ENCODE measurements at regions not wholly inside any gene's neighbourhood (a gene's known extent, or its start where the extent isn't known, plus 50 kb on each side); places are given as distances from the start of the nearest gene placed in this dataset.
"Not testable (repeated sequence)": the region's sequence is repeated elsewhere in the genome, so short reads cannot be mapped to it uniquely, and the experiment has no call there.

- no peak for DNase-seq (ENCODE audit: low spot score)
Measured at GRCh38 chr20:12203981-12204380, 286.3 kb downstream of the BTBD3 start.

DNA sequence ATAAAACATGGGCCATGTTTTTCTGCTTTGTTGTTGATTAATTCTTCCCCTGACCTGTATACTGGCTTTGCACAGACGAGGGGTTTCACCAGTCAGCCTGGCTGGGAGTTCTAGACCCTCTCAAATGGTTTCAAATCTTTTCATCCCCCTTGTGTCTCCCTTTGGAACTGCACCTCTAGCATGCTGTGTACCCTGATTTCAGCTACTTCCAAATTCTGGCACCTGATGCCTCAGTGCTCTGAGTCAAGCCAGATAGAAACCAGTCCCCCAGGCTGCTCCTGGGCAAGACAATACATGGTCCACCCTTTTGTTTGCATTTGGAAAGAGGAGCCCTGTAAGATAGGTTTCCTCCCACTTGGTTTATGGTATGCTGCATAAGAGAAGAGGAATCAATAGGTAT, 290.2 kb downstream of the BTBD3 start:
- no peak for DNase-seq (ENCODE audit: low spot score)

DNA sequence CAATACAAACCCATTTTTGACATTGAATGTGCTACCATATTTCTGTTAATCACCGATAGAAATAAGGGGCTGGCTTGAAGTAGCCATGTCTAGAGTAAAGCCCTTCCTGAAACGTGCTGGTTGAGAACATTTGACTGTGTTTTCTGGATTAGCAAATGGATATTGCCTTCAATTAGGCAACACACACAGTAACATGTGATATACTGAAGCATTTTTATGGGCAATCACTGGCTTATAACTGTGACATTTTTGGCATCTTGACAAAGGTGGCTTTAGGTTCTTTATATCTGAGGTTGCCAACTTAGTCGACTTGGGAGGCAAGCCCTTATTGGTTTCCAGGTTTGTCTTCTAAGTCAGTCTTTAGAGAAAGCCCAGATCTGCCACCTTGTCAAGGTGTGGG, 292.9 kb downstream of the BTBD3 start:
- DNase-seq (ENCODE audit: low spot score): no peak

DNA sequence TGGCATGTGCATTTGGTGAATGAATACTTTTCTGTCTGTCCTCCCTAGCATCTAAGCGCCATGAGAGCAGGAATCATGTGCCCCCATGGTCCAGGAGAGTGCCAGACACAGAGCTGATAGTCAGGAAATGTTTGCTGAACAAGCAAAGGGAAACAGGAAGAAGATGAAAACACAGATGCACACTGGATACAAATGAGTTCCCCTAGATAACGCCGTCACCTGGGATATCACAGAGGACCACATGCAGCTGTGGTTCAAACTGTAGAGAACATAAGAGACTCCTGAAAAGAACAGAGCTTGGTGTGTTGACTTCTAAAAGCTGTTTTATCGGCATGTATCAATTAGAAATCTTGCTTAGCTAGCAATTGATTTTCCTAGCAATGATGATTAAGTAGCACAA, 293.7 kb downstream of the BTBD3 start:
- no peak for DNase-seq (ENCODE audit: low spot score)

GRCh38 chr20:12217382-12217781, 299.7 kb downstream of the BTBD3 start:
- no peak for DNase-seq (ENCODE audit: low spot score)

- DNase-seq (ENCODE audit: low spot score): no peak
Measured at GRCh38 chr20:12219798-12220197, 302.1 kb downstream of the BTBD3 start.

GRCh38 chr20:12223057-12223456, 305.4 kb downstream of the BTBD3 start:
- DNase-seq (ENCODE audit: low spot score): no peak

- no peak for DNase-seq (ENCODE audit: low spot score)
Measured at GRCh38 chr20:12225898-12226297, 308.2 kb downstream of the BTBD3 start.

GRCh38 chr20:12229891-12230290, 312.2 kb downstream of the BTBD3 start:
- DNase-seq (ENCODE audit: low spot score): no peak

- no peak for DNase-seq (ENCODE audit: low spot score)
Measured at GRCh38 chr20:12237772-12238171, 320.1 kb downstream of the BTBD3 start.

- DNase-seq (ENCODE audit: low spot score): no peak
Measured at GRCh38 chr20:12241065-12241464, 323.4 kb downstream of the BTBD3 start.

GRCh38 chr20:12243327-12243726, 325.6 kb downstream of the BTBD3 start:
- DNase-seq (ENCODE audit: low spot score): no peak

DNA sequence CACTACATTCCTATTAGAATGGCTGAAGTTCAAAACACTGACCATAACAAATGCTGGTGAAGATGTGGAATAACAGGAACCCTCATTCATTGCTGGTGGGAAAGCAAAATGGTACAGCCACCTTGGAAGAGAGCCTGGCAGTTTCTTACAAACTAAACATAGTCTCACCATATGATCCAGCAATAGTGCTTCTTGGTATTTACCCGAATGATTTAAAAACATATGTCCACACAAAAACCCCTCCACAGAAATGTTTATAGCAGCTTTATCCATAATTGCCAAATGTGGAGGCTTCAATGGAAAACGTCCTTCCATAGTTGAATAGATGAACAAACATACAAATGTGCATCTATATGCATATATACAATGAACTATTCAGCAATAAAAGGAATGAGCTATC, 330.8 kb downstream of the BTBD3 start:
- DNase-seq (ENCODE audit: low spot score): no peak

DNA sequence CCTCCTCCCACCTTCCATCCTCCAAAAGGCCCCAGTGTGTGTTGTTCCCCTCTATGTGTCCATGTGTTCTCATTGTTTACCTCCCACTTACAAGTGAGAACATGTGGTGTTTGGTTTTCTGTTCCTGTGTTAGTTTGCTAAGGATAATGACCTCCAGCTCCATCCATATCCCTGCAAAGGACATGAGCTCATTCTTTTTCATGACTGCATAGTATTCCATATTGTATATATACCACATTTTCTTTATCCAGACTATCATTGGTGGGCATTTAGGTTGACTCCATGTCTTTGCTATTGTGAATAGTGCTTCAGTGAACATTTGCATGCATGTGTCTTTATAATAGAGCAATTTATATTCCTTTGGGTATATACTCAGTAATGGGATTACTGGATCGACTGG, 333.0 kb downstream of the BTBD3 start:
- not testable (repeated sequence) for DNase-seq (ENCODE audit: low spot score)

DNA sequence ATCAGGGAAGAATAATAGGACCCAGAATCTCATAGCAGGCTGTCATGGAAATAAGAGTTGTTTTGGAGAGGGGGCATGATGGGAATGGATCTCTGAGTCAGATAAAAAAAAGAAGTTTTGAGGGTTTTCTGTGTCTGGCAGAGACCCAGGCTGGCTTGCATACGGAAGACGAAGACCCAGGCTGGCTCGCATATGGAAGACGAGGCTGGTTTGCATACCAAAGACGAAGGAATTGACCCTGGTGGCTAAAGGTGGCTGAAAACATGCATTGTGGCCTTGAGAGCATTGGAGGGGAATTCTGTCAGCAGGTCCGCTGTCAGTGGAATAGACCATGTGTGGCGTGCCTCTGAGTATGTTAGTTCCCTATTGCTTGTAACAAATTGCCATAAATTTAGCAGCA, 335.1 kb downstream of the BTBD3 start:
- DNase-seq (ENCODE audit: low spot score): no peak

GRCh38 chr20:12255461-12255970, 337.8 kb downstream of the BTBD3 start:
- no peak for DNase-seq (ENCODE audit: low spot score)

- no peak for DNase-seq (ENCODE audit: low spot score)
Measured at GRCh38 chr20:12256806-12257205, 339.1 kb downstream of the BTBD3 start.

DNA sequence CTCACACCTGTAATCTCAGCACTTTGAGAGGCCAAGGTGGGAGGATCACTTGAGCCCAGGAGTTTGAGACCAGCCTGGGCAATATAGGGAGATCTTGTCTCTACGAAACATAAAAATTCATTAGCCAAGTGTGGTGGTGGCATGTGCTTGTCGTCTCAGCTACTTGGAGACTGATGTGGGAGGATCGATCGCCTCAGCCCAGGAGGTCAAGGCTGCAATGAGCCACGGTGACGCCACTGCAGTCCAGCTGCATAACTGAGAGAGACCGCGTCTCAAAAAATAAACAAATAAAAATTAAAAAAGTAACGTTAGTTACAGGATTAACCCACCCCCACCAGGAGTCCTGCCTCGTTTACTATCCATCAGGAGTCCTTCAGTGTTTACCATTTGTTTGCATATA, 345.1 kb downstream of the BTBD3 start:
- DNase-seq (ENCODE audit: low spot score): no peak

GRCh38 chr20:12264711-12265110, 347.0 kb downstream of the BTBD3 start:
- DNase-seq (ENCODE audit: low spot score): no peak

DNA sequence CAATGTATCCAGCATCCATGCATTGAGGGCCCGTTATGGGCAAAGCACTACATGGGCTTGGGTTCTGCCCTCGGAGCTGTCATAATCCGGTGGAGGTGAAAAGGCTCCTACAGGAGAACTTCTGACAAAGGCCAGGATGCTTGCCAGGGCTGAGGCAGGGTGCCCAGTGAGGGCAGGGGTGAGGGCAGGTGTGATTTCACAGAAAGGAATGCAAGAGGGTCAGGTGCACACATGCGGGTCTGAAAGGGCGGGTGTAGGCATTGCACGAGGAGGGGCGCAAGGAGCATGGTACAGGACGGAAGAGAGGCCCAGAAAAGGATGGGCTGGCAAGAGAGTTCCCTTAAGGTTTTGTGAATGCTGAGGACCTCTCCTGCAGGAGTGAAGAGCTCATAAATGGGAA, 348.0 kb downstream of the BTBD3 start:
- DNase-seq (ENCODE audit: low spot score): no peak

DNA sequence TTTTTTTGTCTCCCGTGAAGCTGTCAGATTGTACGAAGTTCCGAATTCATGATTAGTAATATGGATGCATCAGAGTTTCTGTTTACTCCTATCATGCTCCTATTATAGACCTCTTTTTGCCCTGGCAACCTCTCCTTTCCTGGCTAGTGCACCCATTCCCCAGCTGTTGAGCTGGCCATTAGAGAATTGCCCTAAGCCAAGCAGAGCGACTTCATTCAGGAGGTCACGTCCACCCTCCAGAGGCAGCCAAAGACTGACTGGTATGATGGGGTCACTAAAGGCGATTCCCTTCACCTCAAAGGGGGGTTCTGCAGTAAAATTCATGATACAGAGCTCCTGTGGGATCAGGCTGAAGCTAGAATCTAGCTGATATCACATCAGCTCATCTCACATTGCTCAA, 351.9 kb downstream of the BTBD3 start:
- DNase-seq (ENCODE audit: low spot score): no peak

- no peak for DNase-seq (ENCODE audit: low spot score)
Measured at GRCh38 chr20:12270863-12271262, 353.2 kb downstream of the BTBD3 start.

DNA sequence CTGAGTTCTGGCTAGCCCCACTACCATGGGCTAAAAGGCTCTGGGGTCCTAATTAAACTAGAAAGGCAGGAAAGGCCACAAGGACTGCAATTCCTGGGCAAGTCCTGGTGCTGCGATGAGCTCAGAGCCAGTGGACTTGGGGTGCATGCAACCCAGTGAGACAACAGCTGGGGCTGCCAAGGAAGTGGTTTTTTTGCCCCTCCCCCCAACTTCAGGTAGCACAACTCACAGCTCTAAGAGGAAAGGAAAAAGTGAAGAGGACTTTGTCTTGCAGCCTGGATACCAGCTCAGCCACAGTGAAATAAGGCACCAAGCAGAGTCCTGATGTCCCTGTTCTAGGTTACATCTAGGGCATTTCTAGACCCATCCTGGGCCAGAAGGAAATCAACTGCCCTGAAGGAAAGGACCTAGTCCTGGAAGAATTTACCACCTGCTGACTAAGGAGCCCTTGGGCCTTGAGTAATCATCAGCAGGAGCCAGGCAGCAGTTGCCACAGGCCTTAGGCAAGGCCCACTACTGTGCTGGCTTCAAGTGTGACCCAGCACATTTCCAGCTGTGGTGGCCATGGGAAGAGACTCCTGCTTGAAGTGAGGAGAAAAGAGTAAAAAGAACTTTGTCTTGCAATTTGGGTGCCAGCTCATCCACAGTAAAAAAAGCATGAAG, 358.4 kb downstream of the BTBD3 start:
- no peak for DNase-seq (ENCODE audit: low spot score)

DNA sequence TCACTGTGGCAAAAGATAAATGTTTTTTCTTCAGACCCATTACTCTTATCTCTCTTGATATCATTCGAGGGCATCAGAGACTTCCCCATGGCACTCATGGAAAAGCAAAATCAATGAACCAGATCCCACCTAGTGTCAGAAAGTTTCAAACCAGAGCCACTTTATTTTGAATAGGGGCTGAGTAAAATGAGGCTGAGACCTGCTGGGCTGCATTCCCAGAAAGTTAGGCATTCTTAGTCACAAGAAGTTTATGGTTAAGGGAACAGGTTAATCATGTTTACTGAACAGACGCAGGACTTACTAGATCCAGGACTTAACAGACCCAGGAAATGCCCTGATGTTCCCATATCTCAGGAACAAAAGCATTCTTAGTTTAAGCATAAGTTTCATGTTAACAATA, 369.9 kb downstream of the BTBD3 start:
- no peak for DNase-seq (ENCODE audit: low spot score)

Measured in hematopoietic multipotent progenitor cell treated with erythropoietin and hydrocortisone succinate and interleukin-3 and kit ligand, for 15 days (in vitro differentiated cells).